Globus pallidus (tissue), 1 donor: ENCODE measurements at regions not wholly inside any gene's neighbourhood (a gene's known extent, or its start where the extent isn't known, plus 50 kb on each side); places are given as distances from the start of the nearest gene placed in this dataset.

ENCODE experiments used
- DNase-seq: peaks from one replicate; pipeline ENCODE4 v3.0.0-alpha.2; 2015; ENCODE audit warnings: low spot score

DNA sequence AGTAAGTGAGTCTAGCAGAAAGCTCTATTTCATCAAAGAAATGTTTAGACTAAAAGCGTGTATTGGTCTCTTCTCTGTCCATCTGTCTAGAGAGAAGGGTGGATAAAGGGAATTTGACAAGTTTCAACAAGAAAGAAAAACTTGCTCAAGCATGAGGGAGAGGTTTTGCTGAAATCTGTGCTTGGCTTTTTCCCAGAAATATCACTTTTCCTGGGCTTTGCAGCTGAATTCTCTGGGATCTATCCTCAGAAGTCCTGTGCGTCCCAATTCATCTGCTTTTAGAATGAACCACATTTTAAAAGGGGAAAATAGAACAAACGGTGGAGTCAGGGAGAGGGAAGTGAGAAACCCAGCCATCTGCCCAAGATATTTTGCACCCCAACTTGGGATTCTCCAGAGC lies 59.6 kb upstream of the CELF2 start:
- DNase-seq = no peak

DNA sequence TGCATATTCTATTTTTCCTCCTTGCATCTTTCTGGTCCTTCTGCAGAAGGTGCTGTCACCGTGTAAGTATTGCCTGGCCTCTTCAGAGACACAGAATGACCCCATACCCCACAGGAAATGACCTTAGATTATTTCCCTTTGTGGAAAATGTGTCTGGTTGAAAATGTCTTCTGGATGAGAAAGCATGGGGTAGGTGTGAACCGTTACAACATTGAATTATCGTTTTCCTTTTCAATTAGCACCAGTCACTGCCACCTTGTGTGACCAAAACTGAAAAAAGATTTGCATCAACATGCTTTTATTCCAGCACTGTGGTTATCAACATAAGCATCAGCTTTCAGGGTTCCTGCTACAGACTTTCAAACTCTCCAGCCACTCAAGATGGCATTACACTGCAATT lies 58.0 kb upstream of the CELF2 start:
- DNase-seq = no peak

GRCh38 chr10:10960534-10960933 lies 57.1 kb upstream of the CELF2 start:
- no peak for DNase-seq

GRCh38 chr10:10961072-10961471 lies 56.6 kb upstream of the CELF2 start:
- no peak for DNase-seq

DNA sequence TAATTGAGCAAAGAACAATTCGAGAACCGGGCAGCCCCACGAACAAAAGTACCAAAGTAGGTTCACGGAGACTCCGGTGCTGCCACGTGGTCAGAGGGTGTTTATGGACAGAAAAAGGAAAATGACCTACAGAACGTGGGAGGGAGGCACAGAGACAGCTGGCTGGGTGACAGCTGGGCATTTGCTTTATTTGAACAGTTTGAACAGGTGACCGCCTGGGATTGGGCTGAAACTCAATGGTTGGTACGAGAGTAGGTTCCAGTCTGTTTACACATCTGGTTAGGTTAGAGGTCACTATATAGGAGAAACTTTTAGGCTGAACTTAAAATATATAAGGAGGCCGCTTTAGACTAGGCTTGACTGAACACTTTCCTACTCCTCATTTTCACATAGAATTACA lies 50.6 kb upstream of the CELF2 start:
- DNase-seq = no peak

DNA sequence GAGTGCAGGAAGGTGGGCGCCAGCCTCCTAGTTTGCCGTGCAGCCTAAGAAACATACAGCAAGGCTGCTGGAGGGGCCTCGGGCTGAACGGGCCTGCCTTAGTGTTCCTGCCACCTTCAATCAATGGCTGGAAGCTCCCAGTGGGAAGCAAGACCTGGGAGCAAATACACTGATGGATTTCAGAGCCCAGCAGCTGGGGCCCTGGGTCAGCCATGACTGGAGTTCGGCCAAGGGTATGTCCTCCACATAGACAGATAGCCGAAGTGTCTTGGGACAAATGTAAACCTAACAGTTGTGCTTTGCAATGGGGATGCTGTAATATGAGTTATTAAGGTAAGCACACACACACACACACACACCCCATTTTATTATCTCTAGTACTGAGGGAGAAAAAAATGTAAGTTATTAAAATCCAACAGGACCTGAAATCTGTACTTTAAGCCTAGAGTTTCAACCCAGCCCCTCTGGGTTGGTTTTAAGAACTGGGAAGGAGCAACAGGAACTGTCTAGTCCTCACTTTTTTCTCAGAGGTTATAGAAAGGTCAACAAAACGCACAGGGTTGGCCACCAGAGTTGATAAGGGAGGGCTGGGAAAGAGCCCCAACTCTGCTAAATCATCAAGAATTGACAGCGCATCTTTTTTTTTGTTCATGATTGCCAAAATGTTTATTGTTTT lies 50.0 kb upstream of the CELF2 start:
- no peak for DNase-seq
